NCI-H345 (cell line): ENCODE measurements at regions not wholly inside any gene's neighbourhood (a gene's known extent, or its start where the extent isn't known, plus 50 kb on each side); places are given as distances from the start of the nearest gene placed in this dataset.

Experiments used
- DNase-seq: peaks from one replicate; lab custom pipeline; 2025; lab: John Stamatoyannopoulos, UW

DNA sequence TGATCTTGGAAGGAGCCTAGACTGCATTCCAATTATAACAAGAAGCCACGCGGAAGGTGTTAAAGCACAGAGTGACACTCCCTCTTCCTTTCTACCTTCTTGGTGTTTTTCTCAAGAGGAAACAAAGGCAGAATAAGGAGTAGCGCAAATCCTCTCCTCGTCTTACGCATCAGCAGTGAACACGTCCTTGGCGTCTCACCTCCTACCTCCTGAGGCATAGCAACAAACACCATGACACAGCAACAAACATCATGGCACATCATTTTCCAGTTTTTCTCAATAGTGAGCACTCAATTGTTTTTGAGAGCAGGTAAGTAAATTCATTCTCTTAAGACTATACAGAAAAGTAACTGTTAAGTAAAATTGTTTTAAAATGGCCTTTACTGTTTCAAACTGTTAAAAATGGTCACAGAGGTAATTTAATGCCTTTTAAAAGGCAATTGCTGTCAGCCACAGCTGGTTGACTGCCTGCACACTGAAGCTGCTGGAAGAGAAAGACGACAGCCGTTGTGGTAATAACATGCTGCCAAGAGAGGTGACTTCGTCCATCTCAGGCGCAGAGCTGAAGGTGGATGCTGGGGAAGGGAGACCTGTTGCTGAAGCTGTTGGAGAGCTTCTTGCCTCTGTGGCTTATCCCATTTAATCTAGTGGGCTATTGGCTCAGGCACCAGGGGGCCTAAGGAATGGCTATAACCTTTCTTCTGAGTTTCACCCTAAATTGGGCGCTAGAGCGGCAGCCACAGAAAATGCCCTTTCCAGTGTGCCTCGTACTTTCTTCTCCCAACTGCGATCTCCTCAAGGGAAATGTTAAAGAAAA, 703.7 kb downstream of the UQCRFS1 start:
- DNase-seq, result no peak

DNA sequence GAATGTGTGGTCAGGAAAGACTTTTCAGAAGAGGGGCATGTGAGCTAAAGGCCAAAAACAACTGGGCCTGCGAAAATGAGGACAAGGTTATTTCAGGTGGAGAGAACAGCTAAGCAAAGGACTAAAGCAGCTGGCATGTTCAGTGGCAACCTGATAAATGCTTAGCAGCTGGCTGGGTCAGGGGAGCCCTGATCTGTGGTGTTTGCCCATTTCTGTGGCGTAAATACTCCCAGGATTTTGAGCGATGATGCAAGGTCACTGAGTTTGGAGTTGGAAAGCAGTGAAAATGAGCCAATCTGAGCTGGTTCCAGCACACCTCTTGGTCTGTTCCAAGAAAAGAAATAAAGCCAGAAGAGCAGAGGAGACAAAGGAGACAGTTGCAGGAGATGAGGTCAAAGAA, 704.3 kb downstream of the UQCRFS1 start:
- no peak for DNase-seq

DNA sequence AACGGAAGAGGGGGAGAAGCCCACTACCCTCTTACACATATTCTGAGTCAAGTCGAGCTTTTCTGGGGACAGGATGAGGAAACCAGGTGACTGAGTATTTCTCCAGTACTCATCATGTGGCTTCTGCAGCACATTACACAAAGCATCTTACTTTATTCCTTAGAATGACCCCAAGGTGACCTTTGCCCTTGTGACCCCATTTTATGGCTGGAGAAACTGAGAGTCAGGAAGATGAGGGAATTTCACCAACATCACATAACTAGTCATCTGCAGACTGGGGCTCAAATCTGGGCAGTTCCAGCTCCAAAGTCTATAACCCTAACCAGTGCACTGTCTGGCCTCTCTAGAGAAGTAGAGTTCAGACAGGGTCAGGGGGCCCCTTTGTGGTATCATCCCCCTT, 707.0 kb downstream of the UQCRFS1 start:
- DNase-seq, result no peak

DNA sequence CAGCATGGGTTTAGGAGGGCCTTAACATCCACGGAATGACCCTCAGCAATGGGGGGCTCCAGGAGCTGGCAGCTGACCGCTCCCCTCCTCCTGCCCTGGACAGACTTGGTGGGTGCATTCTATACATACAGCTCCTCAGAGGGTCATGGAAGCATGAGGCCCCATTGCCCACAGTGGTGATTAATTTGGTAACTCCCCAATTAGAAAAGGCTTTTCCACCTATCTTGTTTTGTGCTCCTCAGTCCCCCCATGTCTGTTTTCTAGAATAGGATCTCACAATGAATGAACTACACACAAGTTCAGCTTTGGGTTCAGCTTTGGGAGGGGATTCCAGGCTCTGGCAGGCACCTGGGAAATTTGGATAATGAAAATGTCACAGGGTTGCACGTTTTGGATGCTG, 707.8 kb downstream of the UQCRFS1 start:
- no peak for DNase-seq

DNA sequence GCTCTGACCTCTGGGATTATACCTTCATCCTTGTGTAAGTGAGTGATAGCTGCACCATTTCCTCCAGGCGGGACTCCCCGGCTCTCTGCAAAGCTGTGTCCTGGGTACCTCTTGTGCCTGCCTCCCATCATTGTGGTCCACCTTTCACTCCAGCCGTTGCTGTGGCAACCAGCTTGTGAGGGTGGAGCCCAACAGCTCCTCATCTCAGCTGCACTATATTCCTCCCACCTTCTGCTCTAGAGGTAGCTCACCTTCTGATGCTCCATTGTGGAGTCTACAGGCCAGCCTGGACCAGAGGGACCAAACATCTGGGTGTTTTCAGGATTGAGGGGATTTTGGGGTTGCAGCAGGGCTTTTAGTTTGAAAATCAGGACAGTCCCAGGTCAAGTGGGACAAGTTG, 708.2 kb downstream of the UQCRFS1 start:
- no peak for DNase-seq

DNA sequence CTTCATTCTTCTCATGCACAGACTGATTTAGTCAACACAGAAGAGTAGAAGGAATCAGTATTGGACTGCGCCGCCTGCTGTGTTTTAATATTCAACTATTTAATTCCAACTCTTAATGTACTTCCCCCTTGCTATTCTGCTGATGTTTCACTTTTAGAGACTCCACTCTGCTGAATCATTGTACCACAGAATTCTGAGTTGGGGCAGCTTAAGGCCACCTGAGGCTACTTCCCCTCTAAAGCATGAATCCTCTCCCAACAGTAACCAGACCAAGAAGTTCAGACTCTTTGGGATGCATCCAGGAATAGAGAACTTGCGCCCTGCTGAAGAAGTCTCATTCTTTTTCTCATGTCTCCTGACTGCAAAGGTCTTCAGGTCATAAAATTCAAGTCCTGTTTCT, 708.8 kb downstream of the UQCRFS1 start:
- DNase-seq, result no peak

DNA sequence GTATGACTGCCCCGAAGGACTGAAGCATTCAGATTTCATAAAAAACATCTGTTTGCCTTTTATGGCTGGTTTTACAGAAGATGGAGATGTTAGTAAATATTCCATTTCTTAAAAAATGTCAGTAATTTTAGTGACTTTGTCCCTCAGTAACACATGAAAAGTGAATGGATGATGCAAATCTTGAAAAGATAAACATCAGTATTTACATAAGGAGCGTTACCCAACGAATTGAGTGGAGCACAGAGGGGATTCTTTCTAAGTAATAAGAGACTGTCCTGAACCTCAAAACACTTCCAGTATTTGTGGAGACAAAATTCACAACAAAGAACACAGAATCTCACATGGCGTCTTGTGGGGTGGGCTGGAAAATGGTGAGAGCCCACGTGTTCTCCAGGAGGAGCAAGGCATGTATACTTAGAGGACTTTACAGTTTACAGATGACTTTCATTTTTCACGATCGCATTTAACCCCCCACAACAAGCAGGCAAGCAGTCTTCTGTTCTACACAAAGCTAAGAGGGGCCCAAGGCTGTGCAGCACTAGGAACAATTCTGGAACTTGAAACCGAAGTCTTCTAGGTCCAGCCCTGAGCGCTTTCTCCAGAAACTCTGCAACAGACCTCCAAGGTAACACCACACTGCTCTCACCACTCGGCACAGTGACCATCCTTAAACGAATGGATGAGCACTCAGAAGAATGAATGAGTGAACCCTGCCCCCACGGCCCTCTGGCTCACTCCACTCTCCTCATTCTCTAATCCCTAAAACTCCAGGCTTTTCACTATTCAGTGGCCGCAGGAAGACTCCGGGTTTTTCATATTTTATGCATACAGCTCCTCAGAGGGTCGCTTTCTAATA, 709.8 kb downstream of the UQCRFS1 start:
- DNase-seq, result peak; percentile 20

DNA sequence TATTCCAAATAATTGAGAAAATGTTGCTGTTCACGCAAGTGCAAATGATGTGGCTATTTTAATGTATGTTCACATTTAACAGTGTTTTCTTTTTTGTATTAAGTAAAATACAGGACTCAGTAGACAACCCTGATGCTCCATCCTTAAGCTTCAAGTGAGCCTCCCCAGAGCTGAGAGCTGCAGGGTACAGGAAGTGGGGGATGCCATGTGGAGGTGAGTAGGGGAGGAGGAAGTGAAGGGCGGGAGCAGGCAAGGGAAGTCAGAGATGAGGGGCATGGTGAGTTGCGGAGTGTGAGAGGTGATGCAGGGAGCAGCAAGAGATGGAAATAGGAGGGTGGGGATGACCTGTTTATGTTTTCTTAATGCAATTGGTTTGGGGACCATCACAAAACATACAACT, 711.0 kb downstream of the UQCRFS1 start:
- DNase-seq, result no peak

DNA sequence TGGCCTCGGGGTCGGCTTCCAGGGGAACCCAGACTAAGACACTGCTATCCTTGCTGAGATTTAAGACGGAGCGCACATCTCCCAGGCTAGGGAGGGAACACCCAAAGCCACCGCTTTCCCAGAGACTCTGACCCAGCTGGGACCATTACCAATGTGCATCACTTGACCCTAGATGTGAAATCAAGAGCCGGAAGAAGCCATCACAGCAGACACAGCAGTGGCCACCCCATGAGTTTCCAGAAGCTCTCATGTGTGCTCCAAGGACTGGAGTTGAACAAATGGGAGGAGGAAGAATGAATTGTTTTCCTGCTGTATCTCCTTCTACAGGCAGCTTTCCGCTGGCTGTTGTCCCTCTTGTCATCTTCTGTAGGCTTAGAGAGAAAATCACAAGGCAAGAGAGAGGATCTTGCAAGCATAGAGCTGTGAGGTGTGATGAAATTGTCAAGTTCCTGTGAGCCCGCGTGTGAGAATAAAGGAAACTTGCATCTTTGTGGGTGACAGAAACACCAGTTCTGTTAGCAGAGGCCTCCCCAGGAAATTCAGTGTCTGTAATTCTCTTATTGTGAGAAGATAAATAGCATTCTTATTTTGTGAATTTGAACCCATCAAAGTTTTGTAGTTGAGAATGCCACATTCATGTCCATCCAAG, 711.8 kb downstream of the UQCRFS1 start:
- no peak for DNase-seq

DNA sequence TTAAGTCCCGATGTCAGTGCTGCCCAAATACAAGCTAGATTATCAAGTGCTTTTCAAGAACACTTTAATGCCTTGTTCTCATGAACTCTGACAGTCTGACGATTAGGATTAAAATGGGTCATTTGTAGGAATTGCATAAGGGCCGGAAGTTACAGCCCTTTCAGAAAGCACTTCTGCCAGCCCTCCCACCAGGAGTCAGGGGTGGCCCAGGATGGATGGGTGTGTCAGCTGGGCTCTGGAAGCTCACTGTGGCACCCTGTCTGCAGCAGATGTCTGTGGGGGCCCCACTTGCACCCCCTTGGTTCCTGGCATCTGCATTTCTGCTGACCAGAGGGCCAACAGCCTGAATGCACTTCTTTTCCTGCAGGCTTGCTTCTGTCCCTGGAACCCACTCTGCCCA, 712.7 kb downstream of the UQCRFS1 start:
- no peak for DNase-seq

DNA sequence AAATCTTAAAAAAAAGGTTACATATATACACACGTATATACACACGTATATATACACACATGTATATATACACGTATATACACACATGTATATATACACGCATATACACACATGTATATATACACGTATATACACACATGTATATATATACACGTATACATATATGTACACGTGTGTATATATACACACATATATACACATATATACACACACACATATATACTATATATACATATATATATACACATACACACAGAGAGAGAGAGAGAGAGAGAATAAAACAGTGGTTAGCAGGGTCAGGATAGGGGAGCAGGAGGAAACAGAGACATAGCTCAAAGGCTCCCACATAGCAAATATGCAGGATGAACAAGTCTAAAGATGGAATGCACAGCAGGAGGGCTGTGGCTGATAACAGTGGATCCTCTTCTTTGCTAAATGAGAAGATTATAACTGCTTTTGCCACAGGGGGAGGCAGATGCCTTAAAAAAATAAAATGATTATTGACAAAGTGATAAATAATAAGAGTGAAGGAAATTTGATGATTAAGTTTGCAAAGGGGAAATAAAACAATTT, 714.5 kb downstream of the UQCRFS1 start:
- DNase-seq, result no peak

DNA sequence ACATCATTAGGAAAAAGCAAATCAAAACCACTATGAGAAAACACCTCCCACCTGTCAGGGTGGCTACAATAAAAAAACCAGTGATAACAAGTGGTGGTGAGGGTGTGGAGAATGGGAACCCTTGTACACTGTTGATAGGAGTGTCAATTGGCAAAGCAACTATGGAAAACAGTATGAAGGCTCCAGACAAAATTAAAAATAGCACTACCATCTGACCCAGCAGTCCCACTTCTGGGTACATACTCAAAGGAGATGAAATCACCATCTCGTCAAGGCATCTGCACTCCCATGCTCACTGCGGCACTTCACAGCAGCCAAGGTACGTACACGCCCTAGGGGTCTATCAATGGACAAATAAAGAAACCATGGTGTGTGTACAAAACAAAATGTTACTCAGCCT, 715.1 kb downstream of the UQCRFS1 start:
- DNase-seq, result peak; percentile 70

DNA sequence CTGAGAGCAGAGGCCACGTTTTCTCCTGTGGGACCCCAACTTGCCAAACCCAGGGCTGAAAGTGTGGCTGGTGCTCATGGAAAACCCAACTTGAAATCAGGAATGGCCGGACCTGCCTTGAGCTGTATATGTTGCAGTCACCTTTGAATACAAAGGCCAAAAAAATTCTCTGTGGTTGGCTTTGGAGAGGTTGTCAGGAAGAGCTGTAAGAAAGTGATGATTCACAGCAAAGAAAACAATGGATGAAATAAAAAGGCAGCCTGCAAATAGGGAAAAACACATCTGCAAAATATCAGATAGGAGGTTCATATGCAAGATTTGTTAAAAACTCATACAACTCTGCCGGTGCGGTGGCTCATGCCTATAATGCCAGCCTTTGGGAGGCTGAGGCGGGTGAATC, 715.8 kb downstream of the UQCRFS1 start:
- DNase-seq, result no peak

DNA sequence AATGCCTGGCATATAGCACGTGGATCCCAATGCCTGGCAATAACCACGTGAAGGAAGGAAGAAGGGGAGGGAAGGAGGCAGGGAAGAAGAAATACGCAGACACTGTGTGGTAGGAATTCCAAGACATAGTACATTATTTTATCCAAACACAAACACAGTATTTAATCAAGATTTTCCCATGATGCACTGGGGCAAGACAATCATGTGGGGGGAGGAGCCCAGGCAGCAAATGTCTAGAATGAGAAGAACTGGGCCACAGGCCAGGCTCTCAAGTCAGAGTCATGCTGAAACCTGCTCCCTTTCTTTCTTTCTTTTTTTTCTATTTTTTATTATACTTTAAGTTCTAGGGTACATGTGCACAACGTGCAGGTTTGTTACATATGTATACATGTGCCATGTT, 717.9 kb downstream of the UQCRFS1 start:
- no peak for DNase-seq

DNA sequence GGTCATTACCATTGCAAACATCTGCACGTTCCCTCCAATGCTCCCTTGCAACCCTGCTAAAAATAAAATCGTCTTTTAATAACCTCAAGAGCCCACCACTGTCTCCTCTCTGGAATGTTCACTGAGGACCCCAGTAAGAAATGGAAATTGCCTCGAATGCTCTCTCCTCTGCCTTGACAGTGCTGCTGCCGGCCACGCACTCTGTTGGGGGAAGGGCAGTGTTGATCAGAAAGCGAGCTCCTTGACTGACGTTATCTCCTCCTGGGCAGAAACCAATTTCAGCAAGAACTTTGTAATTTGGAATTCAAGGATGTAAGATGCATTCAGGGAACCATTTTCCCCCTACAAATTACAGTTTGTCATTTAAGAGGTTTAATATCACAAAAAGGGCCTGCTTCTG, 718.5 kb downstream of the UQCRFS1 start:
- no peak for DNase-seq

DNA sequence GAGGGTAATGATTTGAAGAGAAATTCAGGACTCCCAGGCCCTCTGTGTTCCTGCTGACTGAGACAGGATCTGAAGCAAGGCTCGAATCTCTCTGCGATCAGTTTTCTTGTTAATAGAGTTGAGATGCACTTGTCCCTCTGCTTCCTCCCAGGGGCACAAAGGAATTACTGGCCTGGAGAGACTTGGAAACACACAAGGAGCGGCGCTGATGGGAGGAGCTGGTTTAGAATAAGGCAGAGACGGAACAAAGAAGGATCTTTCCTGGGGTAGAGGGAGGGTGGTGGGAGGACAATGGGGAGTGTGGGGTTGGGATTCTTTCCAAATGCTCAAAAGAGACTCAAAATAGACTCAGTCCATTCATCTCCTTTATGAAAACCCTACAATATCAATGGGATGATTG, 719.1 kb downstream of the UQCRFS1 start:
- DNase-seq, result no peak

DNA sequence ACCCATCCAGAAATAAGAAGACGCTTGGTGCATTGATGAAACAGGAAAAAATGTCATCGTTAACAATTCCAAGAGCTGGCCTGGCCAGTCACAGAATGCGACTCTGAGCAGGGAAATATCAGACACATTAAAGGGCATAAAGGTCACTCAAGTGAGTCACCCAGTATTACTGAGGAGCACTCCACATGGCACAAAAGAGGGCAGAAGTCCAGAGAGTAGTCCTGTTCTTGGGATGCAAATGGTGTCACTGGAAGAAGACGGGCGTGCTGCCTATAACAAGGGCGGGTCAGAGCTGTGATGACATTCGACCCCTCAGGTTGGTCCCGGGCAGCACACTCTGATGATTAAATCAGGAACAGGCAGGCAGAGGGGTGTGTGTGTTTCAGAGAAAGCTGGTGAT, 720.3 kb downstream of the UQCRFS1 start:
- no peak for DNase-seq

DNA sequence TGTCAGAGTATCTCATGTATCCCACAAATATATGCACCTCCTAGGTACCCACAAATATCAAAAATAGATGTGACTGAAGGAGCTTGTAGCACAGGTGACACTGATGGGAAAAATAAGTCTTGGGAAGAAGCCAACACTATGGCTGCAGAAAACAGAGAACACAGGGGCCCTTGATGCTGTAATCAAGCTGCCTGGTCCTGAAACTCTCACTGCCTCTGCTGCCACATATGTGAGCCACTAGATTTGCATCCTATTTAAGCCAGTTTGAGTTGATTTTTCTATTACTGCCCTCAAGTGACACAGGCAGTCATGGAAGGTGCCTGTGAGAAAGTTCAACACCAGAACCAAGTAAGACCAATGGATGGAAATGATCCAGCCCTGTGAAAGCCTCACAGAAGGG, 720.8 kb downstream of the UQCRFS1 start:
- no peak for DNase-seq

DNA sequence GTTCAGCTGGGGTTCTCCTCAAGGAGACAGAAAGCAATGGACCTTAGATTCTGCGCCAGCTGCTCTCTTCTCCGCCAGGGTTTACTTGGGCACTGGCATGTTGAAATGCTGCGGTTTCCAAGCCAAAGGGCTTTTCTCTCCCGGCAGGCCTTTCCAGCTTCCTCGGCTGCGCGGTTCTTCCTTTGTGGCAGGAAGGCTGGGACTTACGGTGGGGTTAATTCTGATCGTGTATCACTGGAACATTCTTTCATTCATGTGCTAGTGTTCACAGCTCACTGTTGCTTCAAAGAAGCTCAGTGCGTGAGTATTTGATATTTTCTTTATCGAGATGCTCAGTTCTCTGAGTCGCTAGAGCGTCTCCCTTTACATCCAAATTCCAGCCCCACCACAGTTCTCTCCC, 723.2 kb downstream of the UQCRFS1 start:
- no peak for DNase-seq

DNA sequence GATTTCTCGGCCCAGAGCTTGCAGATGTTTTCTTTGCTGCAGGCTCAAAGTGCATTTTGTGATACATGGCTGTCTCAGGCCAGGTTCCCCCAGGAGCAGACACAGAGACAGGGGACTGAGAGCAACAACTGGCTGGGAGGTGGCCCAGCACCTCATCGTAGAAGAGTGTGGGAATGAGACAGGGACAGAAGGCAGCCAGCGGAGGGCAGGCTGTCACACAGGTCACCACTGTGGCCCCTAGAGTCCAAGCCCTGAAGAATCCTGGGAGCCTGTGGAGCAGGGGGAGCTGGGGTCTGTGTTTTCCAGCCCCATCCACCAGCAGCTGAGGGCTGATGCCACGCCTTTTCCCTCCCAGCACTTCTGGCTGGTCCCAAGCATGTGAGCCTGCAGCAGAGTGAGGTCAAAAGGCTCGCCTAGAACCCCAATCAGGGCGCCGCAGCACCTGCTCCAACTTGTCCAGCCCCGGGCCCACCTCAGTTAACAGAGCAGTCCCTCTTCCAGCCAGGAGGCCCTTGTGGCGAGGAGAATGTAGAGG, 723.8 kb downstream of the UQCRFS1 start:
- no peak for DNase-seq

DNA sequence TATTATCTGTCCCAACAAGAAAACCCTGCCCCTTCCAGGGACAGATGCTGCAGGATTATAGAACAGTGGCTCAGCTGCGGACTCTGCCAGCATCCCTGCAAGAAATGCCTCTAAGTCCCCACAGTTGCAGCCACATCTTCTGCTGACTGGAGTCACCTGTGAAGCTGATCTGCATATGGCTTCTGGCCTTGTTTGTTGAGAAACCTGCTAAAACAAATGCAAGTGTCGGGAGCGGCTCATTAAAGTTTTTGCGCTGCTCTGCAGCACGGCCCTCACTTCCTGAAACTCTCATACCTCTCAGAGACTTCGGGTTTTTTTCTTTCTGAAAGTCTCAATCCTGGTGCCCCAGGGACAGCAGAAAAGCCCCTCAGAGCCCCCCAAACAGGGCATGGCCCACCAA, 725.0 kb downstream of the UQCRFS1 start:
- no peak for DNase-seq

DNA sequence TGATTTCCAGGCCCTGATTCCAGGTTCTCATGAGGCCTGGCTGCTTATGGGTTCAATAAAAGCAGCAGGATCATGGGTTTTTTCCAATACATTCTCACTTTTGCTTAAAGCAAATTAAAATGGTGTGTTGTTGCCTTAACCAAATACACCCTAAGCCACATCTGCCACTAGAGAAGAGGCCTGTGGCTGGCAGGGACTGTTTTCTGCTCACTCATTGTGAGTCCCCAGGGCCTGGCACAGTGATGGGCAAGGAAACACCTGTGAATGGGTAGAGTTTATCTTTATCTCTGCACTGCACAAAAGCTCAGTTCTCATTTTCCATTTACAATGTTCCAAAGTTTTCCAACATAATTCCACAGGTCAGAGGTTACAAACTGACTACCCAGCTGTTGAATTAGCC, 726.0 kb downstream of the UQCRFS1 start:
- DNase-seq, result no peak
